AG09309 (cell line): ENCODE measurements at regions not wholly inside any gene's neighbourhood (a gene's known extent, or its start where the extent isn't known, plus 50 kb on each side); places are given as distances from the start of the nearest gene placed in this dataset.

Experiments
- DNase-seq: peaks from one replicate; pipeline ENCODE4 v3.0.0-alpha.2; 2010; ENCODE audit warnings: low read depth
- H3K4me3 ChIP-seq: 2 replicates; pipeline ENCODE4 v1.5.1; 2011; ENCODE audit warnings: mild to moderate bottlenecking, low read depth, low read length, moderate library complexity; ENCODE audit not compliant: control insufficient read depth
- TF ChIP-seq, protein P1 (sequence below): IDR thresholded peaks from 2 replicates; pipeline ENCODE4 v1.5.1; 2011; ENCODE audit warnings: mild to moderate bottlenecking, low read depth, low read length, inconsistent platforms; ENCODE audit not compliant: insufficient read depth, control insufficient read depth; ENCODE audit errors: missing control alignments

DNA sequence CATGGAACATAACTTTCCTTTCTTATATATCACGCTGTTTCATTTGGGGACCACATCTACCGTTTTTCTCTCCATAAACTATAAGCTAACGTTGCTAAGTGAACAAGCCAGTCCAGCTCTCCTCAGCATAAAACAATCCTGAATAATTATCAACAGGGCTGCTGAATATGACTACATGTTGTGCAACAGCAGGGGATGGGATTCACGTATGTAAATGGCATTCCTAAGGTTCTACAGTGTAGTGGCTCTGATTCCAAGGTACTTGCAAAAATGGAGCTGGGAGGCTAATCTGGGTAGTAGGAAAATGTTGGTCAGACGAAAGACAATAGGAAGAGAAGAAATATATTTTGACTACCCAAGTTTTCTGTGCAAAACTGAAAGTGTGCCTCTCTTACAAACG is 262.8 kb downstream of the RWDD3 start:
- no peak for DNase-seq
- H3K4me3 ChIP-seq: no peak overlapping the region
- TF ChIP-seq, protein P1, sequence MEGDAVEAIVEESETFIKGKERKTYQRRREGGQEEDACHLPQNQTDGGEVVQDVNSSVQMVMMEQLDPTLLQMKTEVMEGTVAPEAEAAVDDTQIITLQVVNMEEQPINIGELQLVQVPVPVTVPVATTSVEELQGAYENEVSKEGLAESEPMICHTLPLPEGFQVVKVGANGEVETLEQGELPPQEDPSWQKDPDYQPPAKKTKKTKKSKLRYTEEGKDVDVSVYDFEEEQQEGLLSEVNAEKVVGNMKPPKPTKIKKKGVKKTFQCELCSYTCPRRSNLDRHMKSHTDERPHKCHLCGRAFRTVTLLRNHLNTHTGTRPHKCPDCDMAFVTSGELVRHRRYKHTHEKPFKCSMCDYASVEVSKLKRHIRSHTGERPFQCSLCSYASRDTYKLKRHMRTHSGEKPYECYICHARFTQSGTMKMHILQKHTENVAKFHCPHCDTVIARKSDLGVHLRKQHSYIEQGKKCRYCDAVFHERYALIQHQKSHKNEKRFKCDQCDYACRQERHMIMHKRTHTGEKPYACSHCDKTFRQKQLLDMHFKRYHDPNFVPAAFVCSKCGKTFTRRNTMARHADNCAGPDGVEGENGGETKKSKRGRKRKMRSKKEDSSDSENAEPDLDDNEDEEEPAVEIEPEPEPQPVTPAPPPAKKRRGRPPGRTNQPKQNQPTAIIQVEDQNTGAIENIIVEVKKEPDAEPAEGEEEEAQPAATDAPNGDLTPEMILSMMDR: no peak

DNA sequence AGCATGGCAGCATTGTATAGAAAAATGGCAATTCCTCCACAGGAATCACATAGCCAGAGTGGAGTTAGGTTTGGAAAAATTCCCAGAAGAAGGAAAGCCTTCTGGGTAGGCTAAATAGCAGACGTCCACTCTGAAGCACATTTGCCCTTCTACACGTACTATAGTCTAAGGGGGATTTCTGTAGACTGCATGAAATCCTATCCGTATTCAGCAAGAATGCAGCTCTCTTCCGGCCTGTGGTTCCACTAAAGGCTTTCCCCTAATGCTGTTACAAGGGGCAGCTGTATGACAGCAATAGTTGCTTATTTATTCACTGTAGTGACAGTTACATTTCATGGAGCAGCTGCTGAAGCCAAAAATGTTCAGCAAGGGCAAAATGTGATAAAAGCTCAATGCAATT is 263.6 kb downstream of the RWDD3 start:
- TF ChIP-seq, protein P1: no peak
- H3K4me3 ChIP-seq: no peak overlapping the region
- DNase-seq: no peak

DNA sequence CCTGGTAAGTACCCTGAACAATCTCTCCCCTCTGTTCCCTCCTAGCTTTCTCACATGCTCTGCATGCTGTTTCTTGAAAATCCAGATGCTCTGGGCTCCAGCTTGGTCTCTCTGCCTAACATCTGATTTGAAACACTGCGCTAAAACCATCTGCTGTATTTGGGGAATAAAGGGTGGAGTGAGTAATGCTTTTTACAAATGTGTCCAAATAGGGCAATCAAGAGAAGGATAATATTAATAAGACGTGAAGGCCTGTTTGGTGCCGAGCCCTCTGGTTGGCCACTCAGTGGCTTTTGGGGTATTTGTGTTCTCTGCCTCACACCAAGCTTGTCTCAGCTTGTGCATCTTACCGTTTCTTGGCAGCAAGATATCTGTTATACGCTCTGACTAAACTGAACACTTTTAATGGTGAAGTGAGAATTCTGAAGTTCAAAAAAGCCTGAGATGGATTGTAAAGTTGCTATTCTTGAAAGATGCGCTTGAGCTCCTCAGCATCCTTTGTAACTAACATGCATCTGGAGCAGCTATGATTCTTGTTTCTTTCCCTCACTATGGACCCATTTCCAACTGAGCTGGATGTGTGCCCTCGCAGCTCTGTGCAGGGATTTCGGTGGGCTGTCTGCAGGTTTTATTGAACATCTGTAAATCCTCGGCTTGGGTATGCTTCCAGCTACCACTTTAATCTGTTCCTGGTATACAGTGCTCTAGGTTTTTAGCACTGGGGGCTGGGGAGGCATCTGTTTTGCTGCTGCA is 269.4 kb downstream of the RWDD3 start:
- no peak for DNase-seq
- TF ChIP-seq, protein P1: no peak
- H3K4me3 ChIP-seq: no peak overlapping the region

DNA sequence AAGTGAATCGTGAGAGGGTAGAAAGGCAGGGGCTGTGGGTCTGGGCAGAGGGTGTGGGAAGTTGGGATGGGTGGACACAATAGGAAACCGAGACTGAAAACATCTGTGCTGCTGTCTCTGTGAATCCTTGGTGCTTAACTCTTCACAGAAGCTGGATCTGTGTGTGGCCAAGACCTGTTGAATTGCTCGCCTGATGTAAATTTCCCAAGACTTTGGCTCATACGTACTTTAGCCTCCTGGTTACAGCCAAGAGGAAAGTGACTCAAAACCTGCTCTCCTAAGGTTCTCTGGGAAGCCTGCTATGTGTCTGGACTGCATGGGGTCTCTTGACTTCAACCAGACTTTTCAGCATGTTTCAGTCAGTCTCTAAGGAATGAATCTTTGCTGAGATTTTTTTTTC is 270.3 kb downstream of the RWDD3 start:
- TF ChIP-seq, protein P1: no peak
- H3K4me3 ChIP-seq: no peak overlapping the region
- DNase-seq: no peak

DNA sequence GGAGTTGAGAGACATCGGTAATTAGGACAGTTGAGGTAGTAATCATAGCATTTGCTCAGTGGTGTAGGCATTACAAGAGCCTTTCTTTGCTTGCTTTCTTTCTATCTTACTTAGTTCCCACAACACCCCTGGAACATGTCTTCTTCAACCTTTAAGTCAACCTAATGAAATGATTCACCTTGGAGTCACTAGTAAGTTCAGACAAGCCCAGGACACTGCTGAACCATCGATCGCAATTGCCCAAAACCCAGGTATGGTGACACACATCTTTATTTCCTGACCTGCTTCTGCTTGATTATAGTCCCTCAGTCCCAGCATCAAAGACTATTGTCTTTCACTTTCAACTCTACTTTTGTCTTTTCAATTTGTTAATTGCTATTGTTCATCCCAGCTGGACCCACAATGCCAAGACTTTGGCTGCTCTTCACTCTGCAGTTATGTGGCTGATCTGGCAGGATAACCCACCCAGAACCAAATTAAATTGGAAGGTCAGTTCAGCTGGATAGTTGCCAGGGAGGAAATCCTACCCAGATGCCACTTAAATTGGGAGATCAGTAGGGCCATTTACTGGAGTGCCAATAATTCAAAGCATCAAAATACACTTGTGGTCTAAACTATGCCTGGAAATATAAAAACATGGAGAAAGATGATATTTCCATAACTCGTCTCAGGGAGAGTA is 272.9 kb downstream of the RWDD3 start:
- TF ChIP-seq, protein P1: no peak
- no peak overlapping the region for H3K4me3 ChIP-seq
- DNase-seq: no peak

DNA sequence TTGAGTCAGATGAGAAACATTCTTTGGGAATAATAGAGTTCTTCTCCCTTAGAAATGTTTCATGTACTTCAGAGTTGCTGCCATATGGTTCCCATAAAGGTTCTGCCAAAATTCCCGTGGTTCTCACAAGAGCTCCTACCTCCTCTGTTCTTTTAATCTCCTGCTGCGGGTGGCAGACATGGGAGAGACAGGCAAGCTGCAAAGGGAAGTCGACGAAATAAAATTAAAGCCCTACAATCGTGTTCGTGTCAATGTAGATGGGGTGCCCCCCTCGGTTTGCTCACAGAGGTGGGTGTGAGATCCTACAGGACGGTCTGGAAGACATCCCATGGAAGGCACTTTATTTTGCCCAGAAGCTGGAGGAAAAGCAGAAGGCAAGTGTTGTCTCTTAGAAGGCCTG is 276.0 kb downstream of the RWDD3 start:
- no peak overlapping the region for H3K4me3 ChIP-seq
- DNase-seq: no peak
- TF ChIP-seq, protein P1: no peak

GRCh38 chr1:95512925-95513324 is 278.9 kb downstream of the RWDD3 start:
- no peak overlapping the region for H3K4me3 ChIP-seq
- DNase-seq: no peak
- TF ChIP-seq, protein P1: no peak
